ENCODE measurements at regions not wholly inside any gene's neighbourhood (a gene's known extent, or its start where the extent isn't known, plus 50 kb on each side); places are given as distances from the start of the nearest gene placed in this dataset.
A peak's percentile ranks its signal among the peaks of the same experiment; 100 is the strongest.
"Not testable (repeated sequence)": the region's sequence is repeated elsewhere in the genome, so short reads cannot be mapped to it uniquely, and the experiment has no call there.

GRCh38 chr3:159866201-159866746 is 122.4 kb upstream of the IL12A start:
- no peak for DNase-seq (ENCODE audit: low spot score)

- no peak for DNase-seq (ENCODE audit: low spot score)
Measured at GRCh38 chr3:159867372-159867771, 121.3 kb upstream of the IL12A start.

GRCh38 chr3:159870723-159871122 is 117.9 kb upstream of the IL12A start:
- DNase-seq (ENCODE audit: low spot score), result no peak

- peak; percentile 94 for DNase-seq (ENCODE audit: low spot score)
Measured at GRCh38 chr3:159872374-159873109, 116.1 kb upstream of the IL12A start.

- no peak for DNase-seq (ENCODE audit: low spot score)
Measured at GRCh38 chr3:159875116-159875515, 113.5 kb upstream of the IL12A start.

GRCh38 chr3:159877924-159878323 is 110.7 kb upstream of the IL12A start:
- peak; percentile 93 for DNase-seq (ENCODE audit: low spot score)

GRCh38 chr3:159879146-159879545 is 109.5 kb upstream of the IL12A start:
- DNase-seq (ENCODE audit: low spot score), result no peak

- DNase-seq (ENCODE audit: low spot score), result no peak
Measured at GRCh38 chr3:159879598-159879997, 109.0 kb upstream of the IL12A start.

- no peak for DNase-seq (ENCODE audit: low spot score)
Measured at GRCh38 chr3:159881208-159881607, 107.4 kb upstream of the IL12A start.

GRCh38 chr3:159881828-159882309 is 106.8 kb upstream of the IL12A start:
- DNase-seq (ENCODE audit: low spot score), result peak; percentile 46

GRCh38 chr3:159882367-159882766 is 106.3 kb upstream of the IL12A start:
- no peak for DNase-seq (ENCODE audit: low spot score)

- peak; percentile 39 for DNase-seq (ENCODE audit: low spot score)
Measured at GRCh38 chr3:159882790-159883779, 105.5 kb upstream of the IL12A start.

GRCh38 chr3:159884661-159885402 is 103.8 kb upstream of the IL12A start:
- DNase-seq (ENCODE audit: low spot score), result peak; percentile 43

- no peak for DNase-seq (ENCODE audit: low spot score)
Measured at GRCh38 chr3:159886050-159886449, 102.6 kb upstream of the IL12A start.

- DNase-seq (ENCODE audit: low spot score), result not testable (repeated sequence)
Measured at GRCh38 chr3:159886530-159886929, 102.1 kb upstream of the IL12A start.

GRCh38 chr3:159887168-159887567 is 101.5 kb upstream of the IL12A start:
- DNase-seq (ENCODE audit: low spot score), result no peak

GRCh38 chr3:159887911-159888310 is 100.7 kb upstream of the IL12A start:
- DNase-seq (ENCODE audit: low spot score), result no peak

- DNase-seq (ENCODE audit: low spot score), result no peak
Measured at GRCh38 chr3:159892171-159892795, 96.4 kb upstream of the IL12A start.

- DNase-seq (ENCODE audit: low spot score), result no peak
Measured at GRCh38 chr3:159892801-159893200, 95.8 kb upstream of the IL12A start.

GRCh38 chr3:159894386-159894785 is 94.2 kb upstream of the IL12A start:
- no peak for DNase-seq (ENCODE audit: low spot score)

- no peak for DNase-seq (ENCODE audit: low spot score)
Measured at GRCh38 chr3:159895430-159895829, 93.2 kb upstream of the IL12A start.
